ENCODE measurements at regions not wholly inside any gene's neighbourhood (a gene's known extent, or its start where the extent isn't known, plus 50 kb on each side); places are given as distances from the start of the nearest gene placed in this dataset.
"Not testable (repeated sequence)": the region's sequence is repeated elsewhere in the genome, so short reads cannot be mapped to it uniquely, and the experiment has no call there.

GRCh38 chr4:130068072-130068471, 972.1 kb downstream of the C4orf33 start:
- TF ChIP-seq, protein P1, sequence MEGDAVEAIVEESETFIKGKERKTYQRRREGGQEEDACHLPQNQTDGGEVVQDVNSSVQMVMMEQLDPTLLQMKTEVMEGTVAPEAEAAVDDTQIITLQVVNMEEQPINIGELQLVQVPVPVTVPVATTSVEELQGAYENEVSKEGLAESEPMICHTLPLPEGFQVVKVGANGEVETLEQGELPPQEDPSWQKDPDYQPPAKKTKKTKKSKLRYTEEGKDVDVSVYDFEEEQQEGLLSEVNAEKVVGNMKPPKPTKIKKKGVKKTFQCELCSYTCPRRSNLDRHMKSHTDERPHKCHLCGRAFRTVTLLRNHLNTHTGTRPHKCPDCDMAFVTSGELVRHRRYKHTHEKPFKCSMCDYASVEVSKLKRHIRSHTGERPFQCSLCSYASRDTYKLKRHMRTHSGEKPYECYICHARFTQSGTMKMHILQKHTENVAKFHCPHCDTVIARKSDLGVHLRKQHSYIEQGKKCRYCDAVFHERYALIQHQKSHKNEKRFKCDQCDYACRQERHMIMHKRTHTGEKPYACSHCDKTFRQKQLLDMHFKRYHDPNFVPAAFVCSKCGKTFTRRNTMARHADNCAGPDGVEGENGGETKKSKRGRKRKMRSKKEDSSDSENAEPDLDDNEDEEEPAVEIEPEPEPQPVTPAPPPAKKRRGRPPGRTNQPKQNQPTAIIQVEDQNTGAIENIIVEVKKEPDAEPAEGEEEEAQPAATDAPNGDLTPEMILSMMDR (IDR thresholded peaks at IDR 0.05) = no peak
- TF ChIP-seq POLR2A (IDR thresholded peaks at IDR 0.05) = no peak
- intact Hi-C loops (cut with DNase I) = no loop called here
- no peaks in the 10 kb centered on the region for H3K4me1 ChIP-seq
- no peaks in the 10 kb centered on the region for H3K36me3 ChIP-seq
- WGBS, 2 donors = 16 to 26% methylated on average over 1 of the region's 1 CpG
- no peaks in the 10 kb centered on the region for H3K27me3 ChIP-seq
- no peak for DNase-seq
- no peaks in the 10 kb centered on the region for H3K9me3 ChIP-seq
- no peak overlapping the region for H3K4me3 ChIP-seq (replicated peaks in 1 of 3)
- H3K27ac ChIP-seq = no peak overlapping the region

DNA sequence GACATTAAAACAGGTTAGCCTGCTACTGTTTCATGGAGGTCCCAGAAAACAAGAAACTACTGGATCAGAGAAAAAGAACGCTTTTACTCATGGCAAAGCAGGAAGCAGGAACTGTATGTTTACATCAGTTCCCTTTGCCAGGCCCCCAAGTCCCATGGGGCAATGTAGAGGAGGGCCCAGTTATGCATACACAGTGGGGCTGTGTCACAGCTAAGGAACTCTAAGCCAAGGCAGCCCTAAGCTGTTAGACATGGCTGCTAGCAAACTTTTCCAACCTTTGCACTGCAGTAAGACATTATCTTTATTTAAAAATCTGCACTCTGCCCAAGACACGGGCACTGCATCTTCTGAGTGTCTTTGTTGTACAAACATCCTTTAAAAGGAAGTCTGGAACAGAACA, 975.8 kb downstream of the C4orf33 start:
- intact Hi-C loops (cut with DNase I) = no loop called here
- Histone ChIP-seq H3K27ac (no peak overlapping the region), H3K9me3 (no peaks in the 10 kb centered on the region), H3K36me3 (no peaks in the 10 kb centered on the region), H3K4me3 (replicated peaks in 1 of 3) (no peak overlapping the region), H3K4me1 (no peaks in the 10 kb centered on the region), H3K27me3 (no peaks in the 10 kb centered on the region)
- no peak for TF ChIP-seq POLR2A (IDR thresholded peaks at IDR 0.05)
- TF ChIP-seq, protein P1 (IDR thresholded peaks at IDR 0.05) = no peak
- DNase-seq = no peak
- WGBS, 2 donors = 58 to 61% methylated on average over 2 of the region's 2 CpGs

DNA sequence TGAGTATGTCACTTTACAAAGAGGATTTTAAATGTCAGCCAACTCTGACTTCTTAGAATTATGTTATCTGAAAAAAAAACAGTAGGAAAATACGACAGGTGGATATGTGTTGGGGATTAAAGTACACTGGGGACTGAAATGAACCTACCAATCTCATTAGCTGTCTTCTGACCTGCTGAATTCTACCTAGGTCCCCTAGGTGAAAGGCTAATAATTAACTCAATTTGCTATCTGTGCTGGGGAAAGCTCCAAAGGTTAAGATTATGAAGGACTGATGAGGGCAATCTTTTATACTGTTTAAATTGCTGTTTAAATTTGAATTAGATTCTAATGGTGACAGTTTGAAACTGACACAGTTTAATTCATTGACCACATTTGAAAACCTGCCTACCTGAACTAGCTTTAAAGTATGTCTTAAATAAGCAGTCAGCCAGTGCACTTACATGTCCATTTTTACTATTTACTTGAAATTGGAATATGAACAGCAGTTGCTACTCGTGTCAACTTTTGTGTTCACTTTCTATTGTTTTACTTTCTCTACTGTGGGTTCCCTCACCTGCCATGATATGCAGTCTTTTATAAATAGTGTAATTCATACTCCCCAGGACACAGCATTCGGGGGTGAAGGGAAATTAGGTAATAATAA, 977.3 kb downstream of the C4orf33 start:
- H3K36me3 ChIP-seq = no peaks in the 10 kb centered on the region
- 67 to 68% methylated on average over 3 of the region's 3 CpGs for WGBS, 2 donors
- no peak overlapping the region for H3K4me3 ChIP-seq (replicated peaks in 1 of 3)
- H3K27me3 ChIP-seq = no peaks in the 10 kb centered on the region
- H3K27ac ChIP-seq = no peak overlapping the region
- no peak for DNase-seq
- TF ChIP-seq POLR2A (IDR thresholded peaks at IDR 0.05) = no peak
- TF ChIP-seq, protein P1 (IDR thresholded peaks at IDR 0.05) = no peak
- H3K9me3 ChIP-seq = no peaks in the 10 kb centered on the region
- H3K4me1 ChIP-seq = no peaks in the 10 kb centered on the region
- intact Hi-C loops (cut with DNase I) = no loop called here

GRCh38 chr4:130074096-130074495, 978.1 kb downstream of the C4orf33 start:
- intact Hi-C loops (cut with DNase I) = no loop called here
- Histone ChIP-seq H3K4me3 (replicated peaks in 1 of 3) (no peak overlapping the region), H3K4me1 (no peaks in the 10 kb centered on the region), H3K9me3 (no peaks in the 10 kb centered on the region), H3K36me3 (no peaks in the 10 kb centered on the region), H3K27ac (no peak overlapping the region), H3K27me3 (no peaks in the 10 kb centered on the region)
- TF ChIP-seq, protein P1 (IDR thresholded peaks at IDR 0.05) = no peak
- no peak for TF ChIP-seq POLR2A (IDR thresholded peaks at IDR 0.05)
- DNase-seq = no peak
- 90% methylated on average over 5 of the region's 5 CpGs for WGBS, 2 donors

GRCh38 chr4:130077275-130077674, 981.3 kb downstream of the C4orf33 start:
- Histone ChIP-seq H3K36me3 (no peaks in the 10 kb centered on the region), H3K27me3 (no peaks in the 10 kb centered on the region), H3K9me3 (no peaks in the 10 kb centered on the region), H3K4me1 (no peaks in the 10 kb centered on the region), H3K27ac (no peak overlapping the region), H3K4me3 (replicated peaks in 1 of 3) (no peak overlapping the region)
- DNase-seq = no peak
- intact Hi-C loops (cut with DNase I) = no loop called here
- WGBS, 2 donors = 61 to 76% methylated on average over 1 of the region's 1 CpG
- no peak for TF ChIP-seq POLR2A (IDR thresholded peaks at IDR 0.05)
- TF ChIP-seq, protein P1 (IDR thresholded peaks at IDR 0.05) = no peak

DNA sequence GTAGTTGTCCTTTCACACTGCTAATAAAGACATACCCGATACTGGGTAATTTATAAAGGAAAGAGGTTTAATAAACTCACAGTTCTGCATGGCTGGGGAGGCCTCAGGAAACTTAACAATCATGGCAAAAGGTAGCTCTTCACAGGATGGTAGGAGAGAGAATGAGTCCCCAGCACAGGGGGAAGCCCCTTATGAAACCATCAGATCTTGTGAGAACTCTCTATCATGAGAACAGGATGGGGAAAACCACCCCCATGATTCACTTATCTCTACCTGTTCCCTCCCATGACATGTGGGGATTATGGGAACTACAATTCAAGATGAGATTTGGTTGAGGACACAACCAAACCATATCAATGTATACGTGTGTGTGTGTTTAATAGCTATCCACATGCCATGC, 983.1 kb downstream of the C4orf33 start:
- H3K27ac ChIP-seq; H3K4me1 ChIP-seq; H3K36me3 ChIP-seq; H3K9me3 ChIP-seq; H3K4me3 ChIP-seq (replicated peaks in 1 of 3); DNase-seq; H3K27me3 ChIP-seq; intact Hi-C loops (cut with DNase I): not testable (repeated sequence)
- 83 to 90% methylated on average over 2 of the region's 2 CpGs for WGBS, 2 donors
